ENCODE measurements at regions not wholly inside any gene's neighbourhood (a gene's known extent, or its start where the extent isn't known, plus 50 kb on each side); places are given as distances from the start of the nearest gene placed in this dataset.
"Not testable (repeated sequence)": the region's sequence is repeated elsewhere in the genome, so short reads cannot be mapped to it uniquely, and the experiment has no call there.

DNA sequence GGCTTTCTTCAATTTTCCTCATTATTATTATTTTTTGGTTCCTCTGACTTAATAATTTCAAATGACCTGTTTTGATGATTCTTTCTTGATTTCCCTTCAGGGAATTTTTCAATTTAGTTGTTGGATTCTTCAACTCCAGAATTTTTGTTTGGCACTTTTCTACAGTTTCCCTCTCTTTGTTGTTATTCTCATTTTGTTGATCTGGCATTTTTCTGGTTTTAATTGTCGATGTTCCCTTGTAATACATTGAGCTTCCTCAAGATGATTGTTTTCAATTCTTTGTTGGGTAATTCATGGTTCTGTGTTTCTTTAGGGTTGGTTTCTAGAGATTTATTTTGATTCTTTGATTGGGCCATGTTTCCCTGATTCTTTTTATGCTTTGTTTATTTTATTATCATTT is 67.8 kb upstream of the DNAJC1 start:
- no peak for DNase-seq

- no peak for DNase-seq
These were observed 63.6 kb upstream of the DNAJC1 start for GRCh38 chr10:22067091-22067490.

DNA sequence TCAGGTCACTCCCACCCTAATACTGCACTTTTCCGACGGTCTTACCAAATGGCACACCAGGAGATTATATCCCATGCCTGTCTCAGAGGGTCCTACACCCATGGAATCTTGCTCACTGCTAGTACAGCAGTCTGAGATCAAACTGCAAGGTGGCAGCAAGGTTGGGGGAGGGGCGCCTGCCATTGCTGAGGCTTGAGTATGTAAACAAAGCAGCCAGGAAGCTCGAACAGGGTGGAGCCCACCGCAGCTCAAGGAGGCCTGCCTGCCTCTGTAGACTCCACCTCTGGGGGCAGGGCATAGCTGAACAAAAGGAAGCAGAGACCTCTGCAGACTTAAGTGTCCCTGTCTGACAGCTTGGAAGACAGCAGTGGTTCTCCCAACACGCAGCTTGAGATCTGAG is 57.5 kb upstream of the DNAJC1 start:
- DNase-seq: not testable (repeated sequence)

GRCh38 chr10:22058201-22058600 is 54.7 kb upstream of the DNAJC1 start:
- no peak for DNase-seq

DNA sequence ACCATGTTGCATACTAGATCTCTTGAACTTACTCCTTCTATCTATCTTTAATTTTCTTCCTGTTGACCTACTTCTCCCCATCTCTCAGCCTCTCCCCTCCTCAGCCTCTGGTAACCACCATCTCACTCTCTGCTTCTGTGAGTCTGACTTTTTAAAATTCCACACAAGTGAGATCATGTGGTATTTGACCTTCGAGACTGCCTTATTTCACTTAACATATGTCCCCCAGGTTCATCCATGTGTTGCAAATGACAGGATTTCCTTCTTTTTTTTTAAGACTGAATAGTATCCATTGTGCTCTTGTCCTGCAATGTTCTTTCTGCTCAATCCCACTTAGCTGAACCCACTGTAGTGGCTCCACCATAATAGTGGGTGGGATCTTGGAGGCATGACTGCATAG is 51.4 kb upstream of the DNAJC1 start:
- DNase-seq: no peak

Data from COR-L47 (cell line).